Neural progenitor cell (in vitro differentiated cells): ENCODE measurements at regions not wholly inside any gene's neighbourhood (a gene's known extent, or its start where the extent isn't known, plus 50 kb on each side); places are given as distances from the start of the nearest gene placed in this dataset.

Experiments
- CTCF ChIP-seq: fragments of 200-600 bp; sonication (generic); IDR thresholded peaks from 2 replicates; pipeline ENCODE4 v1.5.1; 2017; ENCODE audit warnings: antibody characterized with exemption, mild to moderate bottlenecking
- EZH2 ChIP-seq: fragments of 200-600 bp; sonication (generic); IDR thresholded peaks from 2 replicates; pipeline ENCODE4 v1.6.1; 2017; ENCODE audit warnings: antibody characterized with exemption, mild to moderate bottlenecking, moderate library complexity
- EZH2phosphoT487 ChIP-seq: fragments of 200-600 bp; sonication (generic); IDR thresholded peaks from 2 replicates; pipeline ENCODE4 v1.6.1; 2017; ENCODE audit warnings: antibody characterized with exemption

- TF ChIP-seq CTCF (no peak), EZH2 (no peak), EZH2phosphoT487 (no peak)
Measured at GRCh38 chr2:193201583-193201982, 1006.9 kb upstream of the TMEFF2 start.
